GM18511 (cell line): ENCODE measurements at regions not wholly inside any gene's neighbourhood (a gene's known extent, or its start where the extent isn't known, plus 50 kb on each side); places are given as distances from the start of the nearest gene placed in this dataset.

Experiments used
- ATAC-seq: cut with Tn5 transposase; IDR thresholded peaks from one replicate; pipeline ENCODE4 v1.9.1; 2021; ENCODE audit warnings: mild to moderate bottlenecking, moderate library complexity; ENCODE audit not compliant: unreplicated experiment

DNA sequence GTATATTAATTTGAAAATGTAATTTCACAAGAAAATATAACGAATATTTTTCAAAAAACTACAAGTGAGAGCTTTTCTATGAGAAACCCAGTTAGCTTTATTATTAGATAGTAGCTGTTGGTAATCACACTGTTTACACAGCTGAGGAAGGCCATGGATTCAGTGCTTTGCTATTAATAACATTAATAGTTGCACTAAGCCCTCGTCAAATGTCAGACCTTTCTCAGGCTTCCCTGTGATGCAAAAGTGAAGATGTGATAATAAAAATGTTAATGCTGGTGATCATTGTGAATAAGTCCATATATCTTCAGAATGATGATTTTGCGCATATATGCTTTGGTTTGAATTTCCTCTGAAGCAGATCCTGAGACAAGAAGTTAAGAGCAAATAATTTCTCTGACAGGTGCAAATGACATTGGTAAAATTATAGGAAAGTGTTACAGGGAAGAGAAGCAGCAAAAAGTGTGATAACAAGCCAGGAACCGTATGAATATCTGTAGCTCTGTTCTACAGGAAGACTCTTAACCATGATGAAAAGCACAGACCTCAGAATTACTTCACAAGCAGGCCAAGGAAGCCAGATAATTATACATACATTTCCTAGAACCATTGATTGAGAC, 56.5 kb upstream of the CNTN6 start:
- no peak for ATAC-seq

DNA sequence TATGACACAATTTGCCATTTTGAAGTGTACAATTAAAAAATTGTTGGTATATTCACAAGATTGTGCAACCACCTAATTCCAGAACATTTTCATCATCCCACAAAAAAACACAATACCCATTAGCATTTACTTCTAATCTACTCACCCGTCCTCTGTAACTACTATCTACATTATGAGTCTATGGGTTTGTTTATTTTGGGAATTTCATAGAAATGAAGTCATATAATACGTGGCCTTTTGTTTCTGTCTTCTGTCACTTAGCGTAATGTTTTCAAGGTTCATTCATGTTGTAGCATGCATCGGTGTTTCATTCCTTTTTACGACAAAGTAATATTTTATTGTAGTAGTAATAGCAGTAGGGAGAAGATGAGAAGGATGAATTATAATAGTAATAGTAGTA, 55.2 kb upstream of the CNTN6 start:
- no peak for ATAC-seq
